Stimulated activated CD4-positive, alpha-beta T cell treated with anti-CD3 and anti-CD28 coated beads, Interleukin-2, amount 100 ng/mL, for 48 hours (primary cell): ENCODE measurements at regions not wholly inside any gene's neighbourhood (a gene's known extent, or its start where the extent isn't known, plus 50 kb on each side); places are given as distances from the start of the nearest gene placed in this dataset.

Experiments
- DNase-seq, 2 donors: peaks; one replicate each; pipeline ENCODE4 v3.0.0-alpha.2; 2020

DNA sequence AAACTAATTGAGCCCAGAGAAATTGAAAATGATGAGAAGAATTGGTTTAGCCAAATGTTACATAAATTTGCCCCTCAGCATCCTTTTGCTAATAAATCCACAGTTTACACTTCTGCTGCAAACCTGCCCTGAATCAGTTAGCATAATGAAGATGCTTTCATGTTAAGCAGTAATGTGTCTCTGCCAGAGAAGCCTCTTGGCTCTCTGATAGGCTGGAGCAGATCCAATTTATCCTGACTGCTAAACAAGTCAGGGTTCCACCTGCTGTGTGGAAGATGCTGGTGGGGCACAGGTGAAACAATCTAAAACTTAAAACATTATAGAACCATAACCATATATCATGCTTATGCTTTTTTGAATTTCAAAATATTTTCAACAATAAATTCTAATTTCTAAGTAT is 946.8 kb downstream of the OTOL1 start:
- no peak for DNase-seq

DNA sequence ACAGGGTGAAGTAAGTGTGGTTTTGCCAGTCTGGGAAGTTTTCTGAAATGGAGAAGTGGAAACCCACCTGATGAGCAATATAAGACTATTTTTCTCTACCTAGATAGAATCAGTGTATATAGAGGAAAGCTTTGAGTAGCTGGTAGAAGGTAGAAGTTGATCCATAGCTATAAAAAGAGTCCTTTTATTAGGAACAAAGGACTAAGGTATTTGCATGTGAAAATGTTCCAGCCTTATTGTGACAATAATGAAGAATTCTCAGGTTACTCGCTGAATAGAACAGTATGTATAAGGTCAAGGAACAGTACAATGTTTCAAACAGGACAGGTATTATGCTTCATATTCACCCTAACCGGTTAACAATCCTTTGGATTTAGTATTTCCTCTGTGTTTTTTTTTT is 972.2 kb downstream of the OTOL1 start:
- DNase-seq = no peak

DNA sequence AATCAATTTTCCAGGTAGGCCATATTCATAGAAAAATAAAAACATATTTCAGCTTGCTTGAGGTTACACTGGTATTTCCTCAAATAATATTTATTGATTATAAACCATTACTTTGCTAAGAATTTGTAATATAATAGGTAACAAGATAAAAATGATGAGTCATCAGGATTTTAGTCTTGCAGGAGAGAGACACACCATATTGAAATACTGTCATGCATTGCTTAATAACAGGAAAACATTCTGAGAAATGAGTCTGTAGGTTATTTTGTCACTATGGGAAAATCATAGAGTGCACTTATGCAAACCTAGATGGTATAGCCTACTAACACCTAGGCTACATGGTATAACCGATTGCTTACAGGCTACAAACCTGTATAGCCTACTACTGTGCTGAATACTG is 990.5 kb downstream of the OTOL1 start:
- DNase-seq = no peak

- no peak for DNase-seq
Observed at GRCh38 chr3:162489853-162490252, 993.2 kb downstream of the OTOL1 start.

GRCh38 chr3:162491952-162492351 is 995.3 kb downstream of the OTOL1 start:
- DNase-seq = no peak

GRCh38 chr3:162492446-162493081 is 996.0 kb downstream of the OTOL1 start:
- DNase-seq = no peak

DNA sequence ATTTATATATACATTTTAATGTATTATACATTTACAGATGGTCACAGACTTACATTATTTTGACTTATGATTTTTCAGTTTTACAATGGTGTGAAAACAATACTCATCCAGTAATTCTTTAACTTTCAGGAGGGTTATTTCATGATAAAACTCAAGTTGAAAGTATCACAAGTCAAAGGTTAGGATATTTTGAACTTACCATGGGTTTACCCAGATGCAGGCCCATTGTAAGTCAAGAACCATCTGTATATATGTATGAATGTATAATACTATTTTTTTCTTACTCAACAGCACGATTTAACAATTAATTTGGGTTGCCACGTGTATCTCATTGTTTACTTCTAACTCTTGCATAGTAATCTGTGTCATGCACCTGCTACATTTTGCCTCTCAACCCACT is 1002.0 kb downstream of the OTOL1 start:
- DNase-seq = no peak

DNA sequence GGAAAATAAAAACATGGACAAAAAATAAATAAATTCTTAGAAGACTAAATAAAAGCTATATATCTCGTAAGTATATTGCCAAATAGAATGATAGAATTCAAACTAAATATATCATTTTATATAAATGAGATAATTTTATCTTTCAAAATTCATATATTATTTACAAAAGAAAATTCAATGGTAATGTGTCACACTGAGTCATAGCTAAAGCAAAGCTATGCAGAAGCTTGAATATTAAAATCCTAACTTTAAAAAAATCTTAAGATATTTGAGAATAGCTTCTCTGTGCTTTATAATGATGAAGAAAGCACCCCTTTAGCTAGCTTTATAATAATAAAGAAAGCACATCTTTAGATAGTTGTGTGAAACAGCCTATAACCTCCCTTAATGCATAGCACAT is 1010.8 kb downstream of the OTOL1 start:
- no peak for DNase-seq

- DNase-seq = no peak
Observed at GRCh38 chr3:162512488-162512887, 1015.9 kb downstream of the OTOL1 start.

- no peak for DNase-seq
Observed at GRCh38 chr3:162517110-162517509, 1020.5 kb downstream of the OTOL1 start.

GRCh38 chr3:162521669-162522068 is 1025.1 kb downstream of the OTOL1 start:
- DNase-seq = no peak

DNA sequence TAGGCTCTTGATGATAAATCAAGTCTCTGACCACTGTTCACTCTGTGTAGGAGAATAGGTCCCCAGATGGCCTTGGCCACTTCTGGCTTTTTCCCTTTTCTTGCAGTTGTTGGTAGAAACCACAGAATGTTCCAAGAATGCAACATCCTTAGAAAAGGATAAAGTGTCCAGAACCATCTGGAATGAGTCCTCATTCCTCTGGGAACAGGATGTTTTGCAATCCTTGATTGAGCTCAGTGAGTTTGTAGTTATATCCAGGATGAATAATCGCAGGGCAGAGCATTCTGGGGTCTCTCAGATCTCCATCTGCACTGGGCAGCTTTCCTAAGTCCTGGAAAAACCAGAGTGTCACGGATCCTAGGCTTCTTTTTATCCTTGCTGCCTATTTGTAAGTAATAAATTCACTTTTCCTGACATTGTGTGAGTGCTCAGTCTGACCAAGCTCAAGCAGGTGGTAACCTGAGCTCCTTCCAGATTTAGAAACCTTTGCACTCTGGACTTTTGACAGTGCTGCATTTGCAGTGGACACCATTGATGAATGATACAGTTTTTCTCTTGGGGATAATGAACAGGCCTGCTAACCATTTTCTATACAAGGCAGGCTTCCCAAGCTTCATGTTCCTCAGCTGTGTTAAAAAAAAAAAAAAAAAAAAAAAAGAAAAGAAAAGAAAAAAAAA is 1028.6 kb downstream of the OTOL1 start:
- DNase-seq = no peak

GRCh38 chr3:162525771-162526170 is 1029.2 kb downstream of the OTOL1 start:
- no peak for DNase-seq

- DNase-seq = no peak
Observed at GRCh38 chr3:162534431-162534830, 1037.8 kb downstream of the OTOL1 start.

GRCh38 chr3:162538491-162538890 is 1041.9 kb downstream of the OTOL1 start:
- no peak for DNase-seq

GRCh38 chr3:162538906-162539305 is 1042.3 kb downstream of the OTOL1 start:
- DNase-seq = no peak

DNA sequence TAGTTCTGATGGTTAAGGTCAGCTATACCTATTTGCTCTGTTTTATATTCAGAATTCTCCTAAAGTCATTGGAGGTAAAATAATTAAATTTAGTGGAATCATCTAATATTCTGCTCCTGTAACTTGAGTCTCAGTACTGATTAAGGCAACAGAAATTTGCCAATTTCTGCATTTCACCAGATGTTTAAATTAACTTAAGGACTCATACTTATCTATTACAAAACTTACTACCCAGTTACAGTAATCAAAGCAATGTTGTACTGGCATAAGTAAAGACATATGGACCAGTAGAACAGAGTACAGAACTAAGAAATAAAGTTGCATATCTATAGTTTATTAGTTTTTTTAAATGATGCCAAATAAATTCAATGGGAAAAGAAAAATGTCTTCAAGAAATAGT is 1043.8 kb downstream of the OTOL1 start:
- no peak for DNase-seq

DNA sequence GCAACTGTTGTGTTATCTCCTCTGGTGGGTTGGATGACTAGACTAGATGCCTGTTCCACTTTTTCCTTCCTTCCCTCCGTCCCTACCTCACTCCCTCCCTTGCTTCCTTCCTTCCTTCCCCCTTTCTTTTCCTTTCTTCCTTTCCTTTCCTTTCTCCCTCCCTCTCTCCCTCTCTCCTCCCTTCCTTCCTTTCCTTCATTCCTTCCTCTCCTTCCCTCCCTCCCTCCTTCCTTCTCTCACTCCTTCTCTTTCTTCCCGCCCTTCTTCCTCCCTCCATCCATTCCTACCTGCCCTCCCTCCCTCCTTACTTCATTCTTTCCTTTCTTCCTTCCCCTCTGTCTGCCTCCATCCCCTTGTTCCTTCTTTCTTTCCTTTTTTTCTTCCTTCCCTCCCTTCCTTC is 1045.3 kb downstream of the OTOL1 start:
- DNase-seq = no peak

DNA sequence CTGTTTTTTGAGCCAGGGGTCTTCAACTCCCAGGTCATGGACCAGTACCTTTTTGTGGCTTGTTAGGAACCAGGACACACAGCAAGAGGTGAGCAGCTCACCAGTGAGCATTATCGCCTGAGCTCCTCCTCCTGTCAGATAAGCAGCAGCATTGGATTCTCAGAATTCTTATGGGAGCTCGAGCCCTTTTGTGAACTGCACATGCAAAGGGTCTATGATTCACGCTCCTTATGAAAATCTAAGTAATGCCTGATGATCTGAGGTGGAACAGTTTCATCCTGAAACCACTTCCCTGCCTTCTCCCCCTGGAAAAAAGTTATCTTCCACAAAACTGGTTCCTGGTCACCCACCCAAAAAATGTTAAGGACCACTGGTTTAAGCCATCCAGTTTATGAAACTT is 1047.6 kb downstream of the OTOL1 start:
- DNase-seq = no peak

- DNase-seq = no peak
Observed at GRCh38 chr3:162546910-162547309, 1050.3 kb downstream of the OTOL1 start.

- DNase-seq = no peak
Observed at GRCh38 chr3:162547321-162547720, 1050.7 kb downstream of the OTOL1 start.

GRCh38 chr3:162555761-162556160 is 1059.2 kb downstream of the OTOL1 start:
- no peak for DNase-seq

- DNase-seq = no peak
Observed at GRCh38 chr3:162558016-162558415, 1061.4 kb downstream of the OTOL1 start.

- DNase-seq = no peak
Observed at GRCh38 chr3:162568706-162569105, 1072.1 kb downstream of the OTOL1 start.

- DNase-seq = no peak
Observed at GRCh38 chr3:162569314-162569713, 1072.7 kb downstream of the OTOL1 start.
